CD4-positive, alpha-beta T cell treated with Interleukin-21 for 1 hour (primary cell): ENCODE measurements at regions not wholly inside any gene's neighbourhood (a gene's known extent, or its start where the extent isn't known, plus 50 kb on each side); places are given as distances from the start of the nearest gene placed in this dataset.
A peak's percentile ranks its signal among the peaks of the same experiment; 100 is the strongest.
"Not testable (repeated sequence)": the region's sequence is repeated elsewhere in the genome, so short reads cannot be mapped to it uniquely, and the experiment has no call there.

Experiments
- DNase-seq: peaks from one replicate; pipeline ENCODE4 v3.0.0-alpha.2; 2020

- DNase-seq: not testable (repeated sequence)
Measured at GRCh38 chr1:222470252-222470805, 77.6 kb downstream of the HHIPL2 start.

GRCh38 chr1:222466150-222466865 is 81.6 kb downstream of the HHIPL2 start:
- DNase-seq: no peak

- DNase-seq: peak; percentile 83
Measured at GRCh38 chr1:222465211-222466041, 82.5 kb downstream of the HHIPL2 start.

GRCh38 chr1:222464841-222465210 is 83.1 kb downstream of the HHIPL2 start:
- DNase-seq: peak; percentile 79

- DNase-seq: no peak
Measured at GRCh38 chr1:222463059-222463730, 84.7 kb downstream of the HHIPL2 start.

GRCh38 chr1:222462601-222463000 is 85.3 kb downstream of the HHIPL2 start:
- DNase-seq: no peak

- no peak for DNase-seq
Measured at GRCh38 chr1:222461941-222462340, 86.0 kb downstream of the HHIPL2 start.

- DNase-seq: no peak
Measured at GRCh38 chr1:222459652-222460051, 88.3 kb downstream of the HHIPL2 start.

- DNase-seq: no peak
Measured at GRCh38 chr1:222457513-222457912, 90.4 kb downstream of the HHIPL2 start.

GRCh38 chr1:222457084-222457483 is 90.8 kb downstream of the HHIPL2 start:
- DNase-seq: no peak

GRCh38 chr1:222455188-222455879 is 92.6 kb downstream of the HHIPL2 start:
- DNase-seq: peak; percentile 82

GRCh38 chr1:222454782-222455181 is 93.1 kb downstream of the HHIPL2 start:
- DNase-seq: no peak

- DNase-seq: no peak
Measured at GRCh38 chr1:222454186-222454585, 93.7 kb downstream of the HHIPL2 start.

- DNase-seq: no peak
Measured at GRCh38 chr1:222452031-222452430, 95.9 kb downstream of the HHIPL2 start.

GRCh38 chr1:222443566-222443965 is 104.3 kb downstream of the HHIPL2 start:
- no peak for DNase-seq

GRCh38 chr1:222441066-222441465 is 106.8 kb downstream of the HHIPL2 start:
- no peak for DNase-seq

- DNase-seq: no peak
Measured at GRCh38 chr1:222424826-222425225, 123.1 kb downstream of the HHIPL2 start.

- no peak for DNase-seq
Measured at GRCh38 chr1:222421380-222421779, 126.5 kb downstream of the HHIPL2 start.

- DNase-seq: peak; percentile 61
Measured at GRCh38 chr1:222420633-222421032, 127.3 kb downstream of the HHIPL2 start.

GRCh38 chr1:222418654-222419053 is 129.2 kb downstream of the HHIPL2 start:
- DNase-seq: no peak

GRCh38 chr1:222417264-222417663 is 130.6 kb downstream of the HHIPL2 start:
- DNase-seq: no peak

- DNase-seq: no peak
Measured at GRCh38 chr1:222416001-222416791, 131.7 kb downstream of the HHIPL2 start.
